MM.1S (cell line): ENCODE measurements at regions not wholly inside any gene's neighbourhood (a gene's known extent, or its start where the extent isn't known, plus 50 kb on each side); places are given as distances from the start of the nearest gene placed in this dataset.

Source experiments
- DNase-seq: peaks from one replicate; pipeline ENCODE4 v3.0.0-alpha.2; 2015
- H2AFZ ChIP-seq: fragments of 300-600 bp; sonication (generic); 2 replicates; pipeline ENCODE4 v1.6.0; 2016; ENCODE audit warnings: antibody characterized with exemption, low read length
- H3F3A ChIP-seq: fragments of 300-600 bp; sonication (generic); 2 replicates; pipeline ENCODE4 v1.6.1; 2016; ENCODE audit warnings: mild to moderate bottlenecking, antibody characterized with exemption, low read length, moderate library complexity, mixed read lengths; ENCODE audit not compliant: insufficient read depth
- H3K27ac ChIP-seq: fragments of 300-600 bp; sonication (generic); 2 replicates; pipeline ENCODE4 v1.5.1; 2016; ENCODE audit warnings: mild to moderate bottlenecking, low read length
- H3K27me3 ChIP-seq: fragments of 300-600 bp; sonication (generic); replicated peaks from 2 replicates; pipeline ENCODE4 v1.6.0; 2016; ENCODE audit warnings: low read length; ENCODE audit not compliant: insufficient read depth
- H3K36me3 ChIP-seq: fragments of 300-600 bp; sonication (generic); replicated peaks from 2 replicates; pipeline ENCODE4 v1.6.1; 2016; ENCODE audit warnings: mild to moderate bottlenecking, low read length, mixed read lengths; ENCODE audit not compliant: insufficient read depth
- H3K4me1 ChIP-seq: fragments of 300-600 bp; sonication (generic); 2 replicates; pipeline ENCODE4 v1.6.1; 2016; ENCODE audit warnings: low read length, mixed read lengths
- H3K4me2 ChIP-seq: fragments of 300-600 bp; sonication (generic); 2 replicates; pipeline ENCODE4 v1.6.0; 2016; ENCODE audit warnings: low read depth, low read length
- H3K4me3 ChIP-seq: fragments of 300-600 bp; sonication (generic); 2 replicates; pipeline ENCODE4 v1.5.1; 2016; ENCODE audit warnings: low read length, mixed read lengths
- H3K79me2 ChIP-seq: fragments of 300-600 bp; sonication (generic); 2 replicates; pipeline ENCODE4 v1.6.1; 2016; ENCODE audit warnings: mixed run types, low read length, mixed read lengths
- H3K9ac ChIP-seq: fragments of 300-600 bp; sonication (generic); 2 replicates; pipeline ENCODE4 v1.6.1; 2016; ENCODE audit warnings: low read length, mixed read lengths
- H3K9me2 ChIP-seq: fragments of 300-600 bp; sonication (generic); replicated peaks from 2 replicates; pipeline ENCODE4 v1.6.1; 2016; ENCODE audit warnings: mild to moderate bottlenecking, low read length, mixed read lengths; ENCODE audit not compliant: insufficient read depth
- H3K9me3 ChIP-seq: fragments of 300-600 bp; sonication (generic); replicated peaks from 2 replicates; pipeline ENCODE4 v1.6.1; 2016; ENCODE audit warnings: mild to moderate bottlenecking, low read length, mixed read lengths; ENCODE audit not compliant: insufficient read depth
- H4K20me1 ChIP-seq: fragments of 300-600 bp; sonication (generic); 2 replicates; pipeline ENCODE4 v1.6.1; 2016; ENCODE audit warnings: mild to moderate bottlenecking, low read length, moderate library complexity, mixed read lengths; ENCODE audit not compliant: insufficient read depth
- CTCF ChIP-seq: fragments of 300-600 bp; sonication (generic); IDR thresholded peaks from 2 replicates; pipeline ENCODE4 v1.5.1; 2016; ENCODE audit warnings: antibody characterized with exemption, low read length, mixed read lengths
- EZH2 ChIP-seq: fragments of 300-600 bp; sonication (generic); optimal IDR thresholded peaks from 2 replicates; pipeline ENCODE3; 2017; ENCODE audit warnings: low read depth, mild to moderate bottlenecking, antibody characterized with exemption, low read length, mixed read lengths
- EZH2phosphoT487 ChIP-seq: fragments of 300-600 bp; sonication (generic); IDR thresholded peaks from 2 replicates; pipeline ENCODE4 v1.6.1; 2018; ENCODE audit warnings: antibody characterized with exemption, low read length

DNA sequence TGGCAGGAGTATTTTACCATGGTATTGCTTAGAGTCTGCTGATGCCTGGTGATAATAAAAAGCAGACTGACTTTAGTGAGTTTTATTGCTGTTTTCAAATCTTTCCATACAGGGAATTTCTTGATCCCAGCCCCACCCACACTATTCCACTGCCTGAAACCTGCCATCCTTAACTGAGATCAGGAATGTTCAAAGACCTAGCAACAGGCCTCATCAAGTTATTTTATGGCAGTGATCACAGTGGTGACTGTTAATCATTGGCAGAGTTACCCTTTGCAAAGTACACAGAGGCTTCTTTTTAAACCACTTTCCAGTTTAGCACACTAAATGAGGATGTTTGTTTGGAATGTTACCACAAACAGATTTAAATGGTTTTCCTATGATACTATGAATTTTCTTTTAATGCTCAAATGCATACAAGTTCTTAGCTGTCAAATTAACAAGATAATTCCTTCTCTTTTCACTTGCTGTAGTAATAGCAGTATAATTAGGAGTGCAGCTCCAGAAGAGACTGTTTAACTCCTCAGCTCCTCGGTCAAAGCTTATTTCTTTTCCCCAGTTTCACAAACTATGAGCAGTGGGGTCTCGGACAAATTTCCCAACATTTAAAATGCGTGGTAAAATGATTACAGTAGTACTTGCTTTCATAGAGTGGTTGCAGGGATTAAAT lies 69.9 kb upstream of the USP25 start:
- Histone ChIP-seq H3K27me3 (no peaks in the 10 kb centered on the region), H3K36me3 (no peaks in the 10 kb centered on the region), H3K4me3 (no peak overlapping the region), H3K9me2 (no peaks in the 10 kb centered on the region), H2AFZ (0 out of 2 replicates have a peak overlapping the region, but pooled peaks have one; percentile 38), H3K9me3 (no peaks in the 10 kb centered on the region), H4K20me1 (no peaks in the 10 kb centered on the region), H3K9ac (no peak overlapping the region), H3F3A (no peaks in the 10 kb centered on the region), H3K4me2 (no peak overlapping the region), H3K79me2 (no peaks in the 10 kb centered on the region), H3K4me1 (no peaks in the 10 kb centered on the region), H3K27ac (no peak overlapping the region)
- TF ChIP-seq EZH2phosphoT487, result no peak
- no peak for TF ChIP-seq EZH2
- TF ChIP-seq CTCF, result no peak
- DNase-seq, result no peak

GRCh38 chr21:15660423-15660804 lies 69.4 kb upstream of the USP25 start:
- no peaks in the 10 kb centered on the region for H3K9me2 ChIP-seq
- TF ChIP-seq EZH2phosphoT487 (no peak), CTCF (no peak), EZH2 (no peak)
- H3K79me2 ChIP-seq, result no peaks in the 10 kb centered on the region
- H3K4me2 ChIP-seq, result no peak overlapping the region
- H3K4me1 ChIP-seq, result no peaks in the 10 kb centered on the region
- DNase-seq, result no peak
- no peaks in the 10 kb centered on the region for H3K27me3 ChIP-seq
- 0 out of 2 replicates have a peak overlapping the region, but pooled peaks have one; percentile 38 for H2AFZ ChIP-seq
- H3K4me3 ChIP-seq, result no peak overlapping the region
- no peaks in the 10 kb centered on the region for H3F3A ChIP-seq
- H3K27ac ChIP-seq, result no peak overlapping the region
- H3K9me3 ChIP-seq, result no peaks in the 10 kb centered on the region
- no peak overlapping the region for H3K9ac ChIP-seq
- no peaks in the 10 kb centered on the region for H3K36me3 ChIP-seq
- no peaks in the 10 kb centered on the region for H4K20me1 ChIP-seq

- H3K9me3 ChIP-seq, result no peaks in the 10 kb centered on the region
- no peaks in the 10 kb centered on the region for H3F3A ChIP-seq
- no peaks in the 10 kb centered on the region for H3K4me1 ChIP-seq
- H4K20me1 ChIP-seq, result no peaks in the 10 kb centered on the region
- no peak for TF ChIP-seq EZH2
- no peak for TF ChIP-seq EZH2phosphoT487
- no peak for TF ChIP-seq CTCF
- no peak overlapping the region for H3K4me3 ChIP-seq
- no peaks in the 10 kb centered on the region for H3K9me2 ChIP-seq
- no peaks in the 10 kb centered on the region for H3K36me3 ChIP-seq
- DNase-seq, result no peak
- no peak overlapping the region for H2AFZ ChIP-seq
- no peaks in the 10 kb centered on the region for H3K79me2 ChIP-seq
- H3K27me3 ChIP-seq, result no peaks in the 10 kb centered on the region
- H3K4me2 ChIP-seq, result no peak overlapping the region
- no peak overlapping the region for H3K9ac ChIP-seq
- H3K27ac ChIP-seq, result no peak overlapping the region
These were observed 62.8 kb upstream of the USP25 start for GRCh38 chr21:15667010-15667409.
